ENCODE measurements at regions not wholly inside any gene's neighbourhood (a gene's known extent, or its start where the extent isn't known, plus 50 kb on each side); places are given as distances from the start of the nearest gene placed in this dataset.
"Not testable (repeated sequence)": the region's sequence is repeated elsewhere in the genome, so short reads cannot be mapped to it uniquely, and the experiment has no call there.

DNA sequence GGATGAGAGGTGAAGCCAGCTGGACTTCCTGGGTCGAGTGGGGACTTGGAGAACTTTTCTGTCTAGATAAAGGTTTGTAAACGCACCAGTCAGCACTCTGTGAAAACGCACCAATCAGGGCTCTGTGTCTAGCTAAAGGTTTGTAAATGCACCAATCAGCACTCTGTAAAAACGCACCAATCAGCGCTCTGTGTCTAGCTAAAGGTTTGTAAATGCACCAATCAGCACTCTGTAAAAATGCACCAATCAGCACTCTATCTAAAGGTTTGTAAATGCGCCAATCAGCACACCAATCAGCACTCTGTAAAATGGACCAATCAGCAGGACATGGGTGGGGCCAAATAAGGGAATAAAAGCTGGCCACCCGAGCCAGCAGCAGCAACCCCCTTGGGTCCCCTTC is 116.4 kb upstream of the CRY1 start:
- TF ChIP-seq, protein P1, sequence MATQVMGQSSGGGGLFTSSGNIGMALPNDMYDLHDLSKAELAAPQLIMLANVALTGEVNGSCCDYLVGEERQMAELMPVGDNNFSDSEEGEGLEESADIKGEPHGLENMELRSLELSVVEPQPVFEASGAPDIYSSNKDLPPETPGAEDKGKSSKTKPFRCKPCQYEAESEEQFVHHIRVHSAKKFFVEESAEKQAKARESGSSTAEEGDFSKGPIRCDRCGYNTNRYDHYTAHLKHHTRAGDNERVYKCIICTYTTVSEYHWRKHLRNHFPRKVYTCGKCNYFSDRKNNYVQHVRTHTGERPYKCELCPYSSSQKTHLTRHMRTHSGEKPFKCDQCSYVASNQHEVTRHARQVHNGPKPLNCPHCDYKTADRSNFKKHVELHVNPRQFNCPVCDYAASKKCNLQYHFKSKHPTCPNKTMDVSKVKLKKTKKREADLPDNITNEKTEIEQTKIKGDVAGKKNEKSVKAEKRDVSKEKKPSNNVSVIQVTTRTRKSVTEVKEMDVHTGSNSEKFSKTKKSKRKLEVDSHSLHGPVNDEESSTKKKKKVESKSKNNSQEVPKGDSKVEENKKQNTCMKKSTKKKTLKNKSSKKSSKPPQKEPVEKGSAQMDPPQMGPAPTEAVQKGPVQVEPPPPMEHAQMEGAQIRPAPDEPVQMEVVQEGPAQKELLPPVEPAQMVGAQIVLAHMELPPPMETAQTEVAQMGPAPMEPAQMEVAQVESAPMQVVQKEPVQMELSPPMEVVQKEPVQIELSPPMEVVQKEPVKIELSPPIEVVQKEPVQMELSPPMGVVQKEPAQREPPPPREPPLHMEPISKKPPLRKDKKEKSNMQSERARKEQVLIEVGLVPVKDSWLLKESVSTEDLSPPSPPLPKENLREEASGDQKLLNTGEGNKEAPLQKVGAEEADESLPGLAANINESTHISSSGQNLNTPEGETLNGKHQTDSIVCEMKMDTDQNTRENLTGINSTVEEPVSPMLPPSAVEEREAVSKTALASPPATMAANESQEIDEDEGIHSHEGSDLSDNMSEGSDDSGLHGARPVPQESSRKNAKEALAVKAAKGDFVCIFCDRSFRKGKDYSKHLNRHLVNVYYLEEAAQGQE (IDR thresholded peaks at IDR 0.05; ENCODE audit: insufficient replicate concordance, low read depth), result not testable (repeated sequence)
- TF ChIP-seq, protein P2, sequence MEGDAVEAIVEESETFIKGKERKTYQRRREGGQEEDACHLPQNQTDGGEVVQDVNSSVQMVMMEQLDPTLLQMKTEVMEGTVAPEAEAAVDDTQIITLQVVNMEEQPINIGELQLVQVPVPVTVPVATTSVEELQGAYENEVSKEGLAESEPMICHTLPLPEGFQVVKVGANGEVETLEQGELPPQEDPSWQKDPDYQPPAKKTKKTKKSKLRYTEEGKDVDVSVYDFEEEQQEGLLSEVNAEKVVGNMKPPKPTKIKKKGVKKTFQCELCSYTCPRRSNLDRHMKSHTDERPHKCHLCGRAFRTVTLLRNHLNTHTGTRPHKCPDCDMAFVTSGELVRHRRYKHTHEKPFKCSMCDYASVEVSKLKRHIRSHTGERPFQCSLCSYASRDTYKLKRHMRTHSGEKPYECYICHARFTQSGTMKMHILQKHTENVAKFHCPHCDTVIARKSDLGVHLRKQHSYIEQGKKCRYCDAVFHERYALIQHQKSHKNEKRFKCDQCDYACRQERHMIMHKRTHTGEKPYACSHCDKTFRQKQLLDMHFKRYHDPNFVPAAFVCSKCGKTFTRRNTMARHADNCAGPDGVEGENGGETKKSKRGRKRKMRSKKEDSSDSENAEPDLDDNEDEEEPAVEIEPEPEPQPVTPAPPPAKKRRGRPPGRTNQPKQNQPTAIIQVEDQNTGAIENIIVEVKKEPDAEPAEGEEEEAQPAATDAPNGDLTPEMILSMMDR (IDR thresholded peaks at IDR 0.05; ENCODE audit: insufficient read depth, low read length), result not testable (repeated sequence)
- not testable (repeated sequence) for TF ChIP-seq POLR2AphosphoS5 (IDR thresholded peaks at IDR 0.05; ENCODE audit: low read depth)

Measured in HL-60 (cell line).